ENCODE measurements at regions not wholly inside any gene's neighbourhood (a gene's known extent, or its start where the extent isn't known, plus 50 kb on each side); places are given as distances from the start of the nearest gene placed in this dataset.

DNA sequence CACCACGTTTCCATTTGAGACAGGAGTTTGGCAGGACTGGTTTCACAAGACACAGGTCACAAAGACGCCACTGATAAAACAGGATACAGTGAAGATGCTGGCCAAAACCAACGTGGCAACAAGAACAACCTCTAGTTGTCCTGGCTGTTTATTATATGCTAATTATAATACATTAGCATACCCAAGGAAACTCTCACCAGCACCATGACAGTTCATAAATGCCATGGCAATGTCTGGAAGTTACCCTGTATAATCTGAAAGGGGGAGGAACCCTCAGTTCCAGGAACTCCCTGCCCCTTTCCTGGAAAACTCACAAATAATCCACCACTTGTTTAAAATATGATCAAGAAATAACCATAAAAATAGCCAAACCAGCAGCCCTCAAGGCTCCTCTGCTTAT lies 148.3 kb downstream of the RBM43 start:
- no peak for TF ChIP-seq CTCF (conservative IDR thresholded peaks at IDR 0.05)
- no peak for TF ChIP-seq ZFX (IDR thresholded peaks at IDR 0.05)
